NOMO-1 (cell line): ENCODE measurements at regions not wholly inside any gene's neighbourhood (a gene's known extent, or its start where the extent isn't known, plus 50 kb on each side); places are given as distances from the start of the nearest gene placed in this dataset.

Experiments used
- DNase-seq, 2 experiments: peaks; one replicate each; lab custom pipeline; 2025; ENCODE audit not compliant: unreplicated experiment in 2 of 2; lab: John Stamatoyannopoulos, UW

DNA sequence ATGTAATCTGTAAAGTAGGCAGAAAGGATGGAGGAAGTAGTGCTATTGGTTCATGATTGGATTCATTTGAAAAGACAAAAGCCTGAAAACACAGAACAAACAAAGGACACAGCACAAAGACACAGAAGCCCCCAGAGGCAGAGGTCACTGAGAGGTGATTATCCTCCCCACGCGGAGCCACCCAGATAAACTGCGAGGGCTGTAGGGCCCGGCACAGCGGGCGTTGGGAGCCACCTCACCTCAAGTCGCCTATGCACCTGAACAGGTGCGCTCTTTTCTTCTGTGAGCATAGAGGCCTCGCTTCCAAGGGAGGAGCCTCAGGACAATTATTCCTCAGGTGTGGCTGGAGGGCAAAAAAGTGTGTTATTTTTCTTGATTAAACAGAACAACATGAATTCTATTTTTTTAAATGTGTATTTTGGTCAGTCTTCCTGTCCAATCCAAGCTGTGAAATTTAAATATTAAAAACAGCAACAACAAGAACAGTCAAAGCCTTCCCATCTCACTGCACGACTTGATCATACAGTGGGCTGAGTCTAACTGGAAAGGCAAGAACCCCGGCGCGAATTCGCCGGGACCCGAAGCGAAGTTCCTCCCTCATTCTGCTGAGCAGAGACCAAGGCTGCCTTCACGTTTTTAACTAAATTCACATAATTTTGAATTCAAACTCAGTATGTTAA, 205.3 kb downstream of the THBS2 start:
- DNase-seq: no peak

DNA sequence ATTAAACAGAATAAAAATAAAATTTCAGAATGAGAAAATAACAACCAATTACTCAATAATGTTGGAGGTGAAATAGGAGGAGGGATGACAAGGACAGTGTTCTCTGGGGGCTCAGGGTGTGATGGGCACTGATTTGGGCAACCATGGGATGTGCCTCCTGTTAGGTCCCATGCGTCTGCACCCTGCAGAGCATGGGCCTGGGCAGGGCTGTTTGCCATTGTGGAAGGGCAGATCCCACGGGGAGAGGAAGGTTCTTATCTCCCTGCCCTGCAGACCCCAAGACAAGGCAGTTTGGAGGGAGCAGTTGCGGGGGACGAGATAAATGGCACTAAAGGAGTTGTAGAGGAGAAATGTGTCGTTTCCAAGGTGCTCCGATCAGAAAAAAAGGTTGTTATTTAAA, 206.3 kb downstream of the THBS2 start:
- DNase-seq: no peak

DNA sequence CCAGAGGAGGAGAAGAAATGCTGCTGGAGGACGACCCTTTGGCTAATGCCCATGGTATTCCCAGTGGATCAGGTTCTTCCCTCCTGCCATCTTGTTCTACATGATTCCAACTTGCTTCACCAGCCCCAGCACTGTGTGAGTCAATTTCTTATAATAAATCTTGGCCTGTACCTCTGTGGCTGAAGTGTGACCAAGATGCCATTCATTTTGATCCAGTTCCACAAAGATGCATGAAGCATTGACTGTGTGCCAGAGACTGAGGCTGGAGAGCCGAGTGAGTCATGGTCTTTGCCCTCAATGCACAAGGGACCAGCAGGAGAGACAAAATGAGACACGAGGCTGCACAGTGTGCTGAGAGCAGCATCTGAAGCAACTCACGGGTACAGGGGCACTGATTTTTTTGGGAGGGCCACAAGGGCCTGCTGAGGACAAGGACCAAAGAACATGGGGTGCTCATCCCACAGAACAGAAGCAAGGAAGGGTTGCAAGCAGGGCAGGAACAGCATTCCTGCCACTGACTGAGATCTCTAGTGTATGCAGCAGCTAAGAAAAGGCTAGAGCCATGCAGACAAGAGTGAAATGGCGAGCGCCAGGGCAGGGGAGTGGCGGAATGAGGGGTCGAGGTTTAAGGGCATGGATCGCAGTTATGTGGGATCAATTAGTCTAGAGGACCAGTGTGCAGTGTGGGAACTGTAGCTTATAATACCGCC, 207.0 kb downstream of the THBS2 start:
- no peak for DNase-seq

DNA sequence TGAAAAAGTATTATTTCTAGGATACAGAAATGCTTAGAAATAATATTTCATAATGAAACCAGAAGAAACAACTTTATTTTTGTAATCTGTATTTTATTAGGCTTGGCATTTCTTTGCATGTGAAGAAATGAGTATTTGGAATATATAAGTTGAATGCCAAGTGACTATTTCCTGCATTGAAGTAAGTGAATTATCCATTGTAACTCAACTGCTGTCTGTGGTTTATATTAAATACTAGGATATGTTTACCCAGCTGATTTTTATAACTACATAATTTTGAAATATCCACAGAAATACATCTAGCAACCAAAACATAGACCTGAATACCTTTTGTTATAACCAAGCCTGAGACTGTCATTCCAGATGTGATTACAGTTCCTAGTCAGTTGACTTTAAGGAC, 207.6 kb downstream of the THBS2 start:
- DNase-seq: no peak

DNA sequence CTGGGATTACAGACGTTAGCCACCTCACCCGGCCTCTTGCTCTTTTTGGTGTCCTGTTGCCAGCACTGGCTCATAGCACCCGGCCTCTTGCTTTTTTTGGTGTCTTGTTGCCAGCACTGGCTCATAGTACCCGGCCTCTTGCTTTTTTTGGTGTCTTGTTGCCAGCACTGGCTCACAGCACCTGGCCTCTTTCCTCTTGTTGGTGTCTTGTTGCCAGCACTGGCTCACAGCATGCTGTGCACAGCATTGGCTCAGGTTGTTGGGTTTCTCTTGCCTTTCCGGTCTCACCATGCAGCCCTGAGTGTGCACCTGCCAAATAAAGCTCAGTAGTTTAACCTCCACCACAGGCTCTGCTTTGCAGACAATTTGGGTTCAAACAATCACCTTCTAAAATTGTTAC, 208.2 kb downstream of the THBS2 start:
- DNase-seq: no peak

DNA sequence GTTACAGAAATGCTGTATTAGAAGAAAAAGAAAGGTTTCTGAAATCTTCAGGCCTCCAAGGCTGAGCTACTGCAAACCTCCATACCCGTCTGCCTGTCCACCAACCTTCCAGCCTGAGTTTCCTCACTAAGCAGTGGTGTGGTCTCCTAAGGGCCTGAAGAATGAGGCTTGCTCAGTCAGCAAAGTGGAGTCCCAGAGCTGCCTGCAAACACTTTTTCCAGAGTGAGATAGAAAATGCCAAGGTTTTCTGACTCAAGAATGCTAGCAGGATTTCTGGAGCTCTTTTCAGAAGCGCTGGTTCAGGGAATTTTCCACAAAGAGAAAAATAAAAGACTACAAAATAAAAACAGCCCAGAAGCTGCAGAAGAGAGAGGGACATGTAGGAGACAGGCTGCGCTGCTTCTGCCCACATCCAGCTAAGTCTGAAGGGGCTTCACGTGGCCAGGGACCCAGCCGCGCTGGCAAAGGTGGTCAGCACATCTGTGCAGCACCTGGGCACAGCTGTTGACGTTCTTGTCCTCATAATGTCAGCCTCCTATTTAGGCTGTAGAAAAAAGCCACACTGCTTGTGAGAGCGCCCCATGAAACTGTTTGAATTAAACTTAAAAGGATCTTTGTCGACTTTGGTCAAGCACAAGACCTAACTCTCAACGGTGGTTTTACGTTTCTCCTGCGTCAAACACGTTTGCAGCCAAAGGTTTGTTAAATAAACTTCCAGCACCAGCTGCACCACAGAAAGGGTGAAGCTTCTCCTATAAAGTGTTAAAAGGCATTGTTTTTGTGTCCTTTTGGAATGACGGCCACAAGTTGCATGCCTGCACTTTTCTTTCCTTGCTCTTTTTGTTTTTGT, 209.0 kb downstream of the THBS2 start:
- DNase-seq: no peak

DNA sequence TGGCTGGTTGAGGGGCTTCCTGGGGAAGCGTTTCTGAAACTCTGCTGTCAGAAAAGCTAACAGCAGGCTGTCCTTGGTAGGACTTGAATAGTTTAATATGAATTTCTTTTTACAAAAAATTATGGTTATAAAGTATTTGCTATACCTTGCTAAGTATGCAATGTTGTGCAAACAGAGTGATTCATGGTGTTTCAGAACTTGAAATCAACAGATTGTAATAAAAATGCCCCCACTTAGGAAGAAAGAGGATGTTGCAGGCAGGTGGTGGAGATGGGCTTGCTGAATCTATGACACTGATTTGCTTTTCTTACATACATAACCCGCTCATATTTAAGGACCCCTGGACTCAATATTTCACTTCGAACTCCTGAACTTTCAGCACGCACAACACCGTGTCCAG, 211.6 kb downstream of the THBS2 start:
- no peak for DNase-seq

DNA sequence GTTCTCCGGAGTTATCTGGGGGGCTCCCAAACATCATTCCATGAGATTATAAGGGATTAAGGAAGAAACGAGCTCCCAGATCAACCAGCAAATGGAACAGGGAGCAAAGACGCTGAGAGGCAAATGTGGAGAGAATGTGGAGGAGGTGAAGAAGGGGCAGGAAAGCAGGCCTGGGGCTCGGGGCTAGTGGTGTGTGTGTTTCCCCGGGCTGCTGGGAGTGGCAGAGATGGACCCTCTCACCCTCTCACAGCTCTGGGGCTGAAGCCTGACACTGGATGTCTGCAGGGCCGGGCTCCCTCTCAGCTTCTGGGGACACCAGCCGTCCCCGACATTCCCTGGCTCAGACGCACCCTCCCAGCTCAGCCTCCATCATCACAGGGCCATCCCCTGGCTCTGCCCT, 212.6 kb downstream of the THBS2 start:
- no peak for DNase-seq

DNA sequence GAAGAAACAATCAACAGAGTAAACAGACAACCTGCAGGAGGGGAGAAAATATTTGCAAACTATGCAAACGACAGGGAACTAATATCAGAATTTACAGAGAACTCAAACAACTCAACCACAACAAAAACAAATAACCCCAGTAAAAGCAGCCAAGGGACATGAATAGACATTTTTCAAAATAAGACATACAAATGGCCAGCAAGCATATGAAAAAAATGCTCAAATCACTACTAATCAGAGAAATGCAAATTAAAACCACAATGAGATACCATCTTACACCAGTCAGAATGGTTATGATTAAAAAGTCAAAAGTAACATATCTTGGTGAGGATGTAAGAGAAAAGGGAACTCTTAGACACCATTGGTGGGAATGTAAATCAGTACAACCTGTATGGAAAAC, 215.0 kb downstream of the THBS2 start:
- DNase-seq: no peak

DNA sequence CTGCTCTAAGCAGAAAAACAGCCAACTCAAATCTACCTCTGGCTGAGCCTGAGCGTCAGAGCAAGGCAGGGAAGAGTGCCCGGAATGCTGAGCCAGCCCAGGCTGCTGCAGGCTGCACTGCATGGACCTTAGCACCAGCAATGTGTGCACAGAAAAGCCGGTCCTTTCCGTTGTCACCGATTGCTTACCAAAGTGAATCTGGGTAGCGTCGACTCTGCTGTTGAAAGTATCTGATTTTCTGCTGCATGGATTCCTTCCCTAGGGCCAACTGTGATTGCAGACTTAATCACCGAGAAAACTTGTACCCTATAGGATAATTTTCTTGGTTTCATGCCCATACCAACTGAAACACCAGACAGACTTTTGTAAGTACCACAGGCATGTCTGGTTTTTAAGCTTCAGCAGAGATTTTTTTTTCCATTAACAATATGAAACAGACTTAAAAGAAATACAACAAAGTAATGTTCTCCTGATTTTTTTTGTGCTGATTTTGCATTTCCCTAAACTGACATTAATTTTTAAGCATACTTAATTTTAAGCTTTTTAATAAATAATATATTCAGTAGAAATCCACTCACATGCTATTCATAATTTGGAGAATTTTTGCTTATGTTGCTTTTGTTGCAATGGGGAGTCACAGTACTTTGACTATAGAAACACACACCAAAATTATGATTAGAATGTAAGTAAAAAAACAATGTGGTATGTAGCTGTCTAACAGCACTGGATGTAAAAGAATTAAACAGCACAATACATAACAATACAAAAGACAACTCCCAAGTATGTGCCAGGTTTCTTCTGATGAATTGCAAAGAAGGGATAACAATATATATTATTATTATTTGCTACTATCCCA, 218.0 kb downstream of the THBS2 start:
- no peak for DNase-seq

DNA sequence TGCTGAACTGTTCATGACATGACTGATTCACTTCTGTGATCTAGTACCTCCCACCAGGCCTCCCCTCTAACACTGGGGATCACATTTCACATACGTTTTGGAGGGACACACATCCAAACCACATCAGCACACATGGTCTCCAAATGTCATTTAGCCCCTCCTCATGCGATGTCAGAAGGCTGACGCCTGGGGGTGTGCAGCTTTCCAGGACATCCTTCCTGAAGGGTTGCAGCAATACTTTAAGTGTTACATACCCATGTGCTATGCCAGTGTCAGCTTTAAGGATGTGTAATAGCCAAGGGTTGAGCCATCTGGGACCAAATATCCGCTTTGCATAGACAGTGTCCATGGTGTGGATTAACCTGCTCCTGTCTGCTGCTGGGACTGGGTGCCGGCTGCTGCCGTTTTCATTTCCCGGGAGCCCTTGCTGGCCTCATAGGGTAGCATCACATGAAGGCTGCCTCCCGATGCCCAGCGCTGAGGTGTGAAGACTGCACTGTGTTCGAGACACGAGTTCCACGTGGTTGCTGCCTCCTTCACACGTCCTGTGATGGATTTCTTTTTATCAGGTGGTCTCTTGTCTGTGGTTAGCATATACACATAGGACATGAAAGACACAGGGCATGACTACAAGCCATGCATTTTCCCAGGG, 219.0 kb downstream of the THBS2 start:
- DNase-seq: no peak

DNA sequence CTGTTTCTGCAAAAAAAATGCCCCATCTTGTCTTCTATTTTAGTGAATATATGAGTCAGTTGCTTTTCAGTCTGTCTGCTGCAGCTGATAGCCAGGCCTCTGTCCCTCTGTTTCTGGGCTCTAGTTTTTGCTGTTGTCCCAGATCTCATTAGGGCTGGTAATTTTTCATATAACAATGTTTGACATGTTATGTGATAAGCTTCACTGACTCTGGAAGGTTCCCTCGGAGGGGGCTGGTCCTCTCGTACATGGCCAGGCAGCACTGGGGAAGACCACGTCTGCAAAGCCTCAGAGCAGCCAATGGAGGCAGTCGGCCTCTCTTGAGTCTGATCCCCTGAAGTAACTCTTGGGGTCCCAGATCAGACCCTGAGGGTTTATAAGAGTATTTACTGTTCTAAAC, 223.8 kb downstream of the THBS2 start:
- DNase-seq: no peak

DNA sequence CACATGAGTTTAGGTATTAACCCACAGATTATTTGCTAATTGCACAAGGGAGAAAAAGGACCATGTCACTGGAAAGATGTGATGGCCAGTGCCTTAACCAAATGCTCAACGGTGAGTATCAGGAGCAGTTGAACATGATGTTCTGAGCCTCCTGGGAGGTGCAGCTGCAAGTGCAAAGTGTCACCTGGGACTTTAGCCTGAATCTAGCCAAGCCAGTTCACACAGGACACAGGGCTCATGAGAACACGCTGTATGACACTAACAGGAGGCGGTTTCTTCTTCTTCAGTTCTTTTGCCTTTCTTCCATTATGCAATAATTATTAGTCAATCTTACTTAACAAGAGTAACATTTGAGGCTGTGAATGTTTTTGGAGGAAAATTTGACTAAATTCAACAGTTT, 225.3 kb downstream of the THBS2 start:
- DNase-seq: peak in 1 of 2 experiments; percentile 14

DNA sequence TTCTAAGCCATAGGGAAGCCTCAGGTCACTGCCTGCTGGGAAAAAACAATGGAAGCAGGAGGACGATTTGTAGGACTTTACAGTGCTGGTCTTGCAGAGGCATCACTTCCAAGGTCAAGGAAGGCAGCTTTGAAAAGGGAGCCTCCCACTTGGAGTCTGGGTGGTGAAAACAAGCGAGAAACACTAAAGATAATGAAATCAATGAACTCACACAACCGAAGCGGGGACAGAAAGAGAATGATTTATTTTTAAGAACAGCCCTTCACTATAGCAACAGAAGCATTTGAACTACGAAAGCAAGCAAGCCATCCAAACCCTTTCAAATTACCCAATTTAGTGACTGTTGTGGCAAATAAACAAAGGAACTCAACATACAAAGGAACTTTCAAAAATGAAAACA, 227.5 kb downstream of the THBS2 start:
- no peak for DNase-seq

DNA sequence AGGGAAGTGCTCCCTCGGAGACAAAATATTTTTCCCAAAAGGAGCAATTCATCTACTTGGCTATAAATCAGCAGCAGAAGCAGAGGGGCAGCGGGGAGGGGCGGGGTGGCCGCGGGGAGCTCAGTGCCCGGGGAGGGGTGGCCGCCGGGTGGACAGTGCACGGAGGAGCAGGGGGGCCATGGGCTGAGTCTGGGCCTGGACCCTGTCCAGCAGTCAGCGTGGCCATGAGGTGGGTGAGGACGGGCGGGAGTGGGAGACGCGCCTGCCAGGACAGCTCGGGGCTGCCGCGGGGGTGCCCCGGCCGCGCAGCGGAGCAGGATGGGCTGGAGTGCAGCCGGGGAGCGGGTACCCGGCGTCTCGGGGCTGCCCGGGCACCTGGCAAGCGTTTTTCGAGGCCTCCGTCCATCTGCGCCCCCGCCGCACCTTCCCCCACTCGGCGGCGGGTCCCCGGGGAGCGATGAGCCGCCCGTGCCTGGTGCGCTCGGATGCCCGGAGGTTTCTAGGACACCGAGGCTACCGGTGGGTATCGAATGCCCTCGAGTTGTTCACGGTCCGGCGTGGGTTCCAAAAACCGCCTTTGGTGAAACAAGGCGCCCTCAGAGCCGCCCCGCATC, 229.5 kb downstream of the THBS2 start:
- DNase-seq: no peak

DNA sequence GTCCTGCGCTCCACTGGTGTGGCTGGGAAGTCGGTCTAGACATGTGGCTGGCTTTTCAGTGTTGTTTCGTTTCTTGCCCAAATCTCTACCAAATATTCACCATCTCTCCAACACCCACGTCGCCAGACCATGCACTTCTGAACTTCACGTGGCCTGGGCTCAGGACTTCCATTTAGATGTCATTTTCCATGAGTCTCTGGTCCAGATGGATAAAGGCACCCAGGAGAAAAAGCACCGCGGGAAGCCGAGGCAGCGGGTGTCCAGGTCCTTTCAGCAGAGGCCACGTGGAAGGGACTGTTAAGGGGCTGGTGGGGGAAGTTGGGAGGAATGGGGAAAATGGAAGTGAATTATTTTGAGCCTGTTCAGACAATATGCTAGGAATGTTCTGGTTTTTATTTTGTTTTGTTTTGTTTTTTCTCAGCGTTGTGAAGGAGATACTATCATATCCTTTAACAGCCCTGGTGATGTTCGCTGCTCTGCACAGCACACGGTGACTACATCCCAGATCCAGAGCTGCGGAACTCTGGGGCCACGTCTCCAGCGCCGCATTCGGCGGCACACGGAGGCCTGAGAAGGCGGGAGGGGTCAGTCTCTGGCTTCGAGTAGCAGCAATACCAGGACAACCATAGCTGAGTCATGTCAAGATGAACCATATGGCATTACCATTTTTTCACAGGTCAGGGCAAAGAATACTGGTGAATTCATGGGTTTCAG, 230.3 kb downstream of the THBS2 start:
- DNase-seq: no peak

DNA sequence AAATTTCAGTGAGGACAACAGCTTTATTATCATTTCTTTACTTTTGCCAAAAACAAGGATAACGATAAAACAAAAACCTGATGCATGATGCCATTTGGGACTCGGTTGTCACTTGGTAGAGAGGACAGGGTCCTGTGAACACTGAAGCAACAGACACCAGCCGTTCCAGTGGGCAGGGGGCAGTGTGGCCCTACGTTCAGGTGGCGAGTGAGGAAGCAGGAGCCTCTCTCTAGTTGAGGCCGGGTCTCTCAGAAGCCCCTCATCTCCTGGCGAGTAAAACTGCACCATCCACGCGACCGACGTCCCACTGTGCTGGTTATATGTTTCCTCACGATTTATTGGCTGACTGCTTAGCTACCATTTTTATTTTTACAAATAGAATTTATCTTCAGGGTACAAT, 231.6 kb downstream of the THBS2 start:
- no peak for DNase-seq

DNA sequence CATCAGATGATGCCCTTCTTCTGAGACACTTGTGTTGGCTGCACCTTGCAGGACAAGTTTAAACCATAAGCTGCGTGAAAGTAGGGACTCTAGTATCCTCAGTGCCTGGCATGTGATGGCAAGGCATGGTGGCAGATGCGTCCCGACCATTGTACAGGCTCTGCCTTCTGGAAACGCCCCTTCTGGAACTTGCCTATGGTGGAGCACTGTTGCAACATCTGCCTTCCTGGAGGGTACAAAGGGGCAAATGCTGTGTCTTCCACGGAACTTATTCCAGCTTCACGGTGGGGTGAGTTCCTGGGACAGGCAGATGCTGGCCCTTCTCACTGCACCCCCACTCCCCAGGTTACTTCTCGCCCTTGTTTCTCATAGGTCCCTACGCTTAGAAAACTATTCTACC, 232.8 kb downstream of the THBS2 start:
- no peak for DNase-seq

DNA sequence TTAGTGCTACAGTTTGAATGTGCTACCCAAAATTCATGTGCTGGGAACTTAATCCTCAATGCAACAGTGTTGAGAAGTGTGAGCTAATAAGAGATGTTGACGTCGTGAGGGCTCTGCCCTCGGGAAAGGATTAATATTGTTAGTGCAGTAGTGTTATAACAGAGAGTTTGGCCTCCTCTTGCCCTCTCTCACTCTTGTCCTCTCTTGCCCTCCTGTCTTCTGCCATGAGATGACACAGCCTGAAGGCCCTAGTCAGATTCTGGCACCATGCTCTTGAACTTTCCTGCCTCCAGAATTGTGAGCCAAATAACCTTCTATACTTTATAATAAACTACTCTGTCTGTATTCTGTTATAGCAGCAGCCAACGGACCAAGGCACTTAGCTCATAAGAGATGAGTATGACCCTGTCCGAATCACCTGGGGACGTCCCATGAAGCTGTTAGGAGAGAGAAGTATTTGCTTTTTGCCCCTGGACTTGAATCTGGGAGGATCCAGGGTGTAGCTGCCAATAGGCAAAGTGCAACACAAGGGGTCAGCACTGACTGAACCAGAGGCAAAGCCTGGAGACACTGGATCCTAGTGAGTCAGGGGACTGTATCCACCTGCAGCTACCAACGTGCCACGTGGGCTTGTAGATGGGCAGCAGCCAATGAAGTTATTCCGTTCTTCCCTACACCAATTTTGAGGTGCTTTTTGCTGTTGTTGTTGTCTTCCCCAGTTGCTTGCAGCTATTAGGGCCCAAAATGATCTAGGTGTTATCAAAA, 233.7 kb downstream of the THBS2 start:
- DNase-seq: no peak
